ENCODE measurements at regions not wholly inside any gene's neighbourhood (a gene's known extent, or its start where the extent isn't known, plus 50 kb on each side); places are given as distances from the start of the nearest gene placed in this dataset.

- DNase-seq, result no peak
- no peaks in the 10 kb centered on the region for H3K4me1 ChIP-seq
- no peaks in the 10 kb centered on the region for H3K9me3 ChIP-seq
- H3K27me3 ChIP-seq, result no peaks in the 10 kb centered on the region
- H3K36me3 ChIP-seq, result no peaks in the 10 kb centered on the region
- H3K4me3 ChIP-seq (ENCODE audit: low read depth, low read length), result no peak overlapping the region
- TF ChIP-seq, protein P1, sequence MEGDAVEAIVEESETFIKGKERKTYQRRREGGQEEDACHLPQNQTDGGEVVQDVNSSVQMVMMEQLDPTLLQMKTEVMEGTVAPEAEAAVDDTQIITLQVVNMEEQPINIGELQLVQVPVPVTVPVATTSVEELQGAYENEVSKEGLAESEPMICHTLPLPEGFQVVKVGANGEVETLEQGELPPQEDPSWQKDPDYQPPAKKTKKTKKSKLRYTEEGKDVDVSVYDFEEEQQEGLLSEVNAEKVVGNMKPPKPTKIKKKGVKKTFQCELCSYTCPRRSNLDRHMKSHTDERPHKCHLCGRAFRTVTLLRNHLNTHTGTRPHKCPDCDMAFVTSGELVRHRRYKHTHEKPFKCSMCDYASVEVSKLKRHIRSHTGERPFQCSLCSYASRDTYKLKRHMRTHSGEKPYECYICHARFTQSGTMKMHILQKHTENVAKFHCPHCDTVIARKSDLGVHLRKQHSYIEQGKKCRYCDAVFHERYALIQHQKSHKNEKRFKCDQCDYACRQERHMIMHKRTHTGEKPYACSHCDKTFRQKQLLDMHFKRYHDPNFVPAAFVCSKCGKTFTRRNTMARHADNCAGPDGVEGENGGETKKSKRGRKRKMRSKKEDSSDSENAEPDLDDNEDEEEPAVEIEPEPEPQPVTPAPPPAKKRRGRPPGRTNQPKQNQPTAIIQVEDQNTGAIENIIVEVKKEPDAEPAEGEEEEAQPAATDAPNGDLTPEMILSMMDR (IDR thresholded peaks at IDR 0.05; ENCODE audit: low read depth, low read length), result no peak
Observed at GRCh38 chr12:58712976-58713375, 207.3 kb downstream of the LRIG3 start.

- Histone ChIP-seq H3K27me3 (no peaks in the 10 kb centered on the region), H3K9me3 (no peaks in the 10 kb centered on the region), H3K4me1 (no peaks in the 10 kb centered on the region), H3K4me3 (ENCODE audit: low read depth, low read length) (no peak overlapping the region), H3K36me3 (no peaks in the 10 kb centered on the region)
- no peak for DNase-seq
- TF ChIP-seq, protein P1 (IDR thresholded peaks at IDR 0.05; ENCODE audit: low read depth, low read length), result no peak
Observed at GRCh38 chr12:58719161-58719560, 201.1 kb downstream of the LRIG3 start.

DNA sequence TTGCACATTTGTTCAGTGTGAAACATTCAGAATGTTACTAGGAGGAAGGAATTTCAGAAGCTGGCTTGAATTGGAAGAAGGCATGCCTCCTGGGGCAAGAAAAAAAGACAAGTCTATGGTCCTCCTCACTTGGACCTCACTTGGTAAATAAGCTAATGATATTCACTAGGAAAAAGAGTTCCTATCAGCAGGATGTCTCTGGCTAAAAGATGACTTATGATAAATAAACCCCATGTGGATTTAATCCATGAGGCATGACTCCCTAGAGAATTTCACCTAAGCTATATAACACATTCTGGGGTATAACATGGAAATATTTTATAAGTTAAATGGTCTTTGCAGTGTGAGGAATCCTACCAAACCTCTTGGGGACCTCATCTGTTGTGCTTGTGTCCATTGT is 199.9 kb downstream of the LRIG3 start:
- H3K4me1 ChIP-seq, result no peaks in the 10 kb centered on the region
- TF ChIP-seq, protein P1 (IDR thresholded peaks at IDR 0.05; ENCODE audit: low read depth, low read length), result no peak
- H3K36me3 ChIP-seq, result no peaks in the 10 kb centered on the region
- H3K9me3 ChIP-seq, result no peaks in the 10 kb centered on the region
- H3K27me3 ChIP-seq, result no peaks in the 10 kb centered on the region
- H3K4me3 ChIP-seq (ENCODE audit: low read depth, low read length), result no peak overlapping the region
- no peak for DNase-seq

DNA sequence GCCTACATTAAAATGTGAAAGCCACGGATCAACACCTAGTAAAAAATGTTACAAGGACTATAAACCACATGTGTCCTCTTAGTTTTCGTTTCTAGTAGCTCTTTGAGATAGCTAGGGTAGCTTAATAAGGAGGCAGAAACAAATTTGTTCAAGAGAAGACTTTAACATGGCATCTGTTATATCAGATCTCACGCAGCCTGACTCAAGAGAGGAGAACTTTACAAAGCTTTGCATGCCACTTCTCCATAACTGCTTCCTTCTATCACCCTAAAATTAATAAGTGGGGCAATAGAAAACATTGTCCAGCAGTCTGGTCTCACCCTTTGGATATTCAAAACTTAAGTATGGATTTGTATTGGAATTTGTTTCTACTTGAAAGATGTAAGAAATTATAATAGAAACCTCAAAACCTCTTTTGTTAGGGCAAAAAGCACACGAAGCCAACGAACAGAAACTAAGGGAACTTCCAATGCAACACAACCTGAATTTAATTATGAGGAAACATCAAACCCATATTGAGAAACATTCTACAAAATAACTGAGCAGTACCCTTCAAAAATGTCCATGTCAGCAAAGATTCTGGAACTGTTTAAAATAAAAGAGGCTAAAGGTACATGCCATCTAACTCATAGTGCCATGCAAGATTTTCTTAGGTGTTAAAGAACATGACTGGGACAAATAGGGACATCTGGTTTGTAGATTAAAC is 194.8 kb downstream of the LRIG3 start:
- TF ChIP-seq, protein P1 (IDR thresholded peaks at IDR 0.05; ENCODE audit: low read depth, low read length), result no peak
- Histone ChIP-seq H3K4me1 (no peaks in the 10 kb centered on the region), H3K9me3 (no peaks in the 10 kb centered on the region), H3K4me3 (ENCODE audit: low read depth, low read length) (no peak overlapping the region), H3K27me3 (no peaks in the 10 kb centered on the region), H3K36me3 (no peaks in the 10 kb centered on the region)
- no peak for DNase-seq

- DNase-seq, result no peak
Observed at GRCh38 chr12:58727521-58727920, 192.8 kb downstream of the LRIG3 start.

DNA sequence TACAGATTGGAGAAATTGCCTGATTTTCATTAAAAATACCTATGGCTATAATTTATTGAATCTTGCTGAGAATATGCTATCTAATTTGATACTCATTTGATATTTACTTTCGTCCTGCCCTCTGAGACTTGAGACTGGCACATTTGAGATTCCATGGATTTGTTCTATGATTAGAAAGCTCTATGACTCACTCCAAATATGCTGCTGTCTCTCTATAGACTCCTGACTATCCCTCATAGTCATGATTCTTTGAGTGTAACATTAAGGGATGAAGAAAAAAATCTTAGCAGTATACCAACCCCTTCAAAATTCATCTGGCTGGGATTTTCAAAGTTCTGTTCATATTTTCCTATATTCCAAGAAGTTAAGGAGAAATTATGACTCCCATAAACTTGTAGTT is 191.9 kb downstream of the LRIG3 start:
- Histone ChIP-seq H3K27me3 (no peaks in the 10 kb centered on the region), H3K36me3 (no peaks in the 10 kb centered on the region), H3K4me3 (ENCODE audit: low read depth, low read length) (no peak overlapping the region), H3K9me3 (no peaks in the 10 kb centered on the region), H3K4me1 (no peaks in the 10 kb centered on the region)
- TF ChIP-seq, protein P1 (IDR thresholded peaks at IDR 0.05; ENCODE audit: low read depth, low read length), result no peak
- no peak for DNase-seq

More at GRCh38 chr12:58727521-58727920, 192.8 kb downstream of the LRIG3 start:
- no peak overlapping the region for H3K4me3 ChIP-seq (ENCODE audit: low read depth, low read length)
- no peaks in the 10 kb centered on the region for H3K36me3 ChIP-seq
- H3K4me1 ChIP-seq, result no peaks in the 10 kb centered on the region
- TF ChIP-seq, protein P1 (IDR thresholded peaks at IDR 0.05; ENCODE audit: low read depth, low read length), result no peak
- H3K9me3 ChIP-seq, result no peaks in the 10 kb centered on the region
- H3K27me3 ChIP-seq, result no peaks in the 10 kb centered on the region

All from BE2C (cell line).